ENCODE measurements at regions not wholly inside any gene's neighbourhood (a gene's known extent, or its start where the extent isn't known, plus 50 kb on each side); places are given as distances from the start of the nearest gene placed in this dataset.
A peak's percentile ranks its signal among the peaks of the same experiment; 100 is the strongest.
"Not testable (repeated sequence)": the region's sequence is repeated elsewhere in the genome, so short reads cannot be mapped to it uniquely, and the experiment has no call there.

DNA sequence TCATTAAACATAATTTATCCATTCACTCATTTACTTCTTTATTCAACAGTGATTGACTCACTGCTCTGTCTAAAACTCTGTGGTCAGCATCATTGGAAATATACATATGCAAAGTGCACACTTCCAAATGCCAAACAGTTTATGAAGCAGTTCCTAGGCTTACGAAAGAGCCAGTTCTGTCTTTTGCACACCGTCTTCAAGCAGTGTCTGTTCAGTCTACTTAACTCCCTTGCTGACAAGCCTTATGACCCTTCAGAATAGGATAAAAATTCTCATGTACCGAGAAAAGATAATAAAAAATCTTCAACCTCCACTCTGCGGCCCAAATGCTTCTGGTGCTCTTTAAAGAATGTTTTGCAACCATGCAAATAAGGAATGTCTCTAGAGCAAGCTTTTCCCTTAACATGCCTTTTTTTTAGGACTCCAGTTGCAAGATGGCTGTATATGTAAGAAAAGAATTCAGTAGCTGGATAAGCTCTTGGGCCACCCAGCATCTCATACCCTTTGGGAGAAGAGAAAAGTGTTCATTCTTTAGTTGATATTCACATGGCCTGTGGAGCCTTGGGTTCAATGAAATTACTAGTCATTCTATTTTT, 1037.0 kb upstream of the SLIT2 start:
- peak; percentile 86 for DNase-seq (ENCODE audit: low read depth)
- no peak overlapping the region for H3K4me3 ChIP-seq (ENCODE audit: low read depth, low read length)
- TF ChIP-seq, protein P1, sequence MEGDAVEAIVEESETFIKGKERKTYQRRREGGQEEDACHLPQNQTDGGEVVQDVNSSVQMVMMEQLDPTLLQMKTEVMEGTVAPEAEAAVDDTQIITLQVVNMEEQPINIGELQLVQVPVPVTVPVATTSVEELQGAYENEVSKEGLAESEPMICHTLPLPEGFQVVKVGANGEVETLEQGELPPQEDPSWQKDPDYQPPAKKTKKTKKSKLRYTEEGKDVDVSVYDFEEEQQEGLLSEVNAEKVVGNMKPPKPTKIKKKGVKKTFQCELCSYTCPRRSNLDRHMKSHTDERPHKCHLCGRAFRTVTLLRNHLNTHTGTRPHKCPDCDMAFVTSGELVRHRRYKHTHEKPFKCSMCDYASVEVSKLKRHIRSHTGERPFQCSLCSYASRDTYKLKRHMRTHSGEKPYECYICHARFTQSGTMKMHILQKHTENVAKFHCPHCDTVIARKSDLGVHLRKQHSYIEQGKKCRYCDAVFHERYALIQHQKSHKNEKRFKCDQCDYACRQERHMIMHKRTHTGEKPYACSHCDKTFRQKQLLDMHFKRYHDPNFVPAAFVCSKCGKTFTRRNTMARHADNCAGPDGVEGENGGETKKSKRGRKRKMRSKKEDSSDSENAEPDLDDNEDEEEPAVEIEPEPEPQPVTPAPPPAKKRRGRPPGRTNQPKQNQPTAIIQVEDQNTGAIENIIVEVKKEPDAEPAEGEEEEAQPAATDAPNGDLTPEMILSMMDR (conservative IDR thresholded peaks at IDR 0.05; ENCODE audit: low read depth, low read length): no peak

DNA sequence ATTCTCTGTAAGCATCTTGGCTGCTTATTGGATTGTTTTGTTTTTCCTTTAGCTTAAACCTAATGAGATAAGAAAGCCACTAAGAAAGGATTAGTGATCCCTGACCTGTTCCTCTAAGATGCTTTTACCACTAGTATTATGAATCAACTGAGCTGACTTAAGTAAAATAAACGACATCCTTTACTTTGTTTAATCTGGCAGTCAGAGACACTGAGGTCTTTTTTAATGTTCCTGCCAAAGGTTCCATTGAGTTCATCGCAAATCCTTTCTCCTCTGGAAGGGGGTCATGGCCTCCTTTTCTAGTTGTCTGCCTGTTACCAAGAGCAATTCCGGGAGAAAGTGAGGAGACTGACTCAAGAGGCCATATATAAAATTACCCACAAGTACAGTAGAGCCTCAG, 1038.3 kb upstream of the SLIT2 start:
- TF ChIP-seq, protein P1 (conservative IDR thresholded peaks at IDR 0.05; ENCODE audit: low read depth, low read length): no peak
- DNase-seq (ENCODE audit: low read depth): peak; percentile 54
- H3K4me3 ChIP-seq (ENCODE audit: low read depth, low read length): no peak overlapping the region

DNA sequence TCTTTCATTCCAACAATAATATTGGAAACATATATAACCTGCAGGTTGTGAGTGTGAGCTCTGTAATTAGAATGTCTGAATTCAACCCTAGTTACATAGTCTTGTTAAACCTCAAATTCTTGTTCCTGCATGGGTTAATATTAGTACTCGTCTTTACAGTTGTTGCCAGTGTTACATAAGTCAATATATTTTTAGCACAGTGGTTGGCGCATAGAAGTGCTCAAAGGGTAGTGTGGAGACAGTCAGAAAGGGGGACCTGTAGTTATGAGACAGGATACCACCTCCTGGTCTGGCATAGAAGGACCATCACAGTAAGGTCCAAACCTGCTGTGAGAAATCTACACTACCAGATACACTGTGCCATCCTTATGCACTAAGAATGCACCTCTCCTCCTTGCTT, 1045.9 kb upstream of the SLIT2 start:
- no peak overlapping the region for H3K4me3 ChIP-seq (ENCODE audit: low read depth, low read length)
- TF ChIP-seq, protein P1 (conservative IDR thresholded peaks at IDR 0.05; ENCODE audit: low read depth, low read length): no peak
- no peak for DNase-seq (ENCODE audit: low read depth)

- not testable (repeated sequence) for DNase-seq (ENCODE audit: low read depth); H3K4me3 ChIP-seq (ENCODE audit: low read depth, low read length)
Observed at GRCh38 chr4:19197838-19198237, 1053.9 kb upstream of the SLIT2 start.

GRCh38 chr4:19195696-19196095, 1056.0 kb upstream of the SLIT2 start:
- H3K4me3 ChIP-seq (ENCODE audit: low read depth, low read length): no peak overlapping the region
- DNase-seq (ENCODE audit: low read depth): no peak
- TF ChIP-seq, protein P1 (conservative IDR thresholded peaks at IDR 0.05; ENCODE audit: low read depth, low read length): no peak

- DNase-seq (ENCODE audit: low read depth): no peak
- no peak overlapping the region for H3K4me3 ChIP-seq (ENCODE audit: low read depth, low read length)
- TF ChIP-seq, protein P1 (conservative IDR thresholded peaks at IDR 0.05; ENCODE audit: low read depth, low read length): no peak
Observed at GRCh38 chr4:19194672-19195071, 1057.0 kb upstream of the SLIT2 start.

GRCh38 chr4:19193274-19193981, 1058.3 kb upstream of the SLIT2 start:
- H3K4me3 ChIP-seq (ENCODE audit: low read depth, low read length): no peak overlapping the region
- no peak for DNase-seq (ENCODE audit: low read depth)
- TF ChIP-seq, protein P1 (conservative IDR thresholded peaks at IDR 0.05; ENCODE audit: low read depth, low read length): no peak

All from choroid plexus epithelial cell (primary cell).